Mucosa of rectum (tissue), 2 donors: ENCODE measurements at regions not wholly inside any gene's neighbourhood (a gene's known extent, or its start where the extent isn't known, plus 50 kb on each side); places are given as distances from the start of the nearest gene placed in this dataset.

Experiments
- H3K27ac ChIP-seq, 2 donors: one replicate each; pipeline ENCODE4 v1.7.0; 2013; ENCODE audit warnings: inconsistent platforms in 2 of 2, low read depth in 2 of 2, low read length in 2 of 2
- H3K27me3 ChIP-seq, 2 donors: one replicate each; pipeline ENCODE4 v1.7.0; 2013; ENCODE audit warnings: low read length in 2 of 2; ENCODE audit not compliant: control insufficient read depth in 2 of 2, insufficient read depth in 2 of 2
- H3K36me3 ChIP-seq, 2 donors: one replicate each; pipeline ENCODE4 v1.7.0; 2013; ENCODE audit warnings: low read length in 2 of 2; ENCODE audit not compliant: control insufficient read depth in 2 of 2, insufficient read depth in 2 of 2
- H3K4me1 ChIP-seq, 2 donors: one replicate each; pipeline ENCODE4 v1.7.0; 2013; ENCODE audit warnings: low read length in 2 of 2, mild to moderate bottlenecking in 1 of 2; ENCODE audit not compliant: control insufficient read depth in 2 of 2, insufficient read depth in 2 of 2
- H3K4me3 ChIP-seq, 2 donors: one replicate each; pipeline ENCODE4 v1.7.0; 2013; ENCODE audit warnings: low read length in 2 of 2
- H3K9ac ChIP-seq, 2 donors: one replicate each; pipeline ENCODE4 v1.7.0; 2013; ENCODE audit warnings: low read length in 2 of 2, low read depth in 1 of 2, mild to moderate bottlenecking in 1 of 2
- H3K9me3 ChIP-seq, 2 donors: one replicate each; pipeline ENCODE4 v1.7.0; 2013; ENCODE audit warnings: low read length in 2 of 2; ENCODE audit not compliant: control insufficient read depth in 2 of 2
- donor health status: healthy.
- donor health status: Normal muscosa, but diverticular disease.

DNA sequence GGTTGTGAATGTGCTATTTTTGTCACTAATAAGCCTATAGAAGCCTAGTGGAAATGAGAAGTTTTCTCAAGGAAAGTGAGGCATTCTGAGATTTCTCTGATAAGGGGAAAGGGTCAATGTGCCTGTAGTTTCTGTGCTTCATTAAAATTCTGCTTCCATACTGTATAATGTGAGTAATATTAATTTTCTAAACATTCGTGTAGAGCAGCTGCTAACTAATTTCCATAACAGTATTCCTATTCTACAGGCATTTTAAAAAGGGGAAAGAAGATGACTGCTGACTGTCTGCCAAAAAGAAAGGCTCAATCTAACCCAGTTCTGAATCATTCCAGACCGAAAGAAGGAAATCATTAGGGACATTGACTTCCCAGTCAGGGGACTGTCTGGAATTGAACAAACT is 293.3 kb upstream of the TMPO start:
- Histone ChIP-seq H3K4me1 (no peaks in the 10 kb centered on the region), H3K4me3 (no peak overlapping the region), H3K27me3 (no peaks in the 10 kb centered on the region), H3K9me3 (no peaks in the 10 kb centered on the region), H3K36me3 (no peaks in the 10 kb centered on the region), H3K27ac (no peak overlapping the region), H3K9ac (no peak overlapping the region)

DNA sequence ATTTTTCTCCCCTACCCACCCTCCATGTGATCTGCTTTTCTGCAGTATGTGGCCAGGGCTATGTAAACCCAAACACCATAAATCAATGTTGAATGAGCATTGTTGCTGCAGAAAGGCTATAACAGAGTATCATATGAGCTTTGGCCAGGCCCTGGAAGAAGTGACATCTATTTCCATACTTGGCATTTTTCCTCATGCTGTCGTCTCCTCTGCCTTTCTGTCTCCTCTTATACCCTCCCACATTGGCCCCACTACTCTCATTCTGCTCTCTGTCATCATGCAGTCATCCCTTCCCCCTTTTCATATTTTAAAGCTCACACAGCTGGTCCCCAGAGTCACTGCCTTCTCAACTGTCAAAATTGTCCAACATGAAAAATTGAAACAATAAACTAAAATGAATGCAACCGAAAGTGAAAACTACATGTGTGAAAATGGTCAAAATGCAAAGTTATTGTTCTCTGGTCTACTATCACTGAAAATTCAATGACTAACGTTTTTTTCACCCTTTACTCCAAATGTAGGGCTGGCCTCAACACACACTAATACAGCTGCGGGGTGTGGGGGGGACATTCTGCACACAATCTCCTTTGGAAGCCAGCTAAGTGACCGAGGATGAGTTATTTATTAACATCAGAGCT is 290.7 kb upstream of the TMPO start:
- H3K4me1 ChIP-seq: no peaks in the 10 kb centered on the region
- H3K27ac ChIP-seq: no peak overlapping the region
- no peaks in the 10 kb centered on the region for H3K36me3 ChIP-seq
- H3K9me3 ChIP-seq: no peaks in the 10 kb centered on the region
- no peak overlapping the region for H3K4me3 ChIP-seq
- H3K9ac ChIP-seq: no peak overlapping the region
- H3K27me3 ChIP-seq: no peaks in the 10 kb centered on the region

DNA sequence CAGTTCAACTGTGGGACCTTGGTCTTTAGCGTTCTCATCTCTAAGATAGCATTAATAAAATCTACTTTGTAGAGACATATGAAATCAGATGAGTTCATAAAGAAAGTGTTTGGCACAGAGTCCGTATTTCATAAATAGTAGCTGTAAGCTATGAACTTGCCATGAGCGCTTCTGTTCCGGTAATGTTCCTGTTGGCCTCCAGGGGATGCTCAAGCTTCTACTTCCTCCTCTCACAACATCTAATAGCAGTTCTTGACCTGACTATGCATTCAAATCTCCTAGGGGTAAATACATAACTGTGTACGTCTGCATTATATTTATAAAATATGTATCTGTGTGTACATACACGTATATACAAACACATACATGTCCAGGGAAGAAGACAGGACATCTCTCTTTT is 288.2 kb upstream of the TMPO start:
- H3K9ac ChIP-seq: no peak overlapping the region
- no peak overlapping the region for H3K27ac ChIP-seq
- no peaks in the 10 kb centered on the region for H3K36me3 ChIP-seq
- H3K4me3 ChIP-seq: no peak overlapping the region
- H3K9me3 ChIP-seq: no peaks in the 10 kb centered on the region
- no peaks in the 10 kb centered on the region for H3K4me1 ChIP-seq
- H3K27me3 ChIP-seq: no peaks in the 10 kb centered on the region

DNA sequence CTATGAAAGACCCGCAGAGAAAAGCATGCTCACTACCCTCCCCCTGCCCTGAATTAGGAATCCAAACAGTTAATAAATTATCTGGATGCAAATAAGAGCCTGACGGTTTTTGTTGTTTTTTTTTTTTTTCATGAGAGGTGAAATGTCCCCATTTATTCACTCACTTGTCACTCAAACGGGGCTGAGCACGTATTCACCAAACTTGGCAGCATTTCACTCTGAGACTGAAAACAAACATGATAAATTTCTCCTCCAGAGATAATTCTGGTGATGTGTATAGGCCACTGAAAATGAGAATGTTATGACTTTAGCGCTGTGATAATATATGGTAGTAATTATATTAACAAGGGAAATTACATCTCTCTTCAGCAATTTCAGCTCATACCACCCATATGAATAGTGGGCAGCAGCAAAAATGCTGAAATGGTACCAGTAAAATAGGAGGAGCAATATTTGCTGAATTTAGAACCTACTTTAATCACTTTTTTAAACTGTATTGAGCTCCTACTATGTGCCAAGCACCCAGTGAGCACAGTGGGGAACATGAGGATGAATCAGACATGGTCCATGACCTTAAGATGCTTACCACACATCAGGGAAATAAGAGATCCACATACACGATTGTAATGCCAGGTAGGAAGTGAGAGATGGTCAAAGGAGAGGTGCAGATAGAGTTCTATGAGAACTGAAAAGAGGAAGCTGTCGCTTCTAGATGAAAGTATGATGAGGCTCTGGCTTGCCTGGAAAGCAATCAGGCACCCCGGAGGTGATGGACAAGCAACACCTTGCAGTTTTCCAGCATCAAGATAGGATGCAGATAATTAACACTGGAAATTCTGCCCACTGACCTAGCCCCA is 286.5 kb upstream of the TMPO start:
- Histone ChIP-seq H3K9ac (no peak overlapping the region), H3K4me3 (no peak overlapping the region), H3K27ac (no peak overlapping the region), H3K27me3 (no peaks in the 10 kb centered on the region), H3K9me3 (no peaks in the 10 kb centered on the region), H3K4me1 (no peaks in the 10 kb centered on the region), H3K36me3 (no peaks in the 10 kb centered on the region)

DNA sequence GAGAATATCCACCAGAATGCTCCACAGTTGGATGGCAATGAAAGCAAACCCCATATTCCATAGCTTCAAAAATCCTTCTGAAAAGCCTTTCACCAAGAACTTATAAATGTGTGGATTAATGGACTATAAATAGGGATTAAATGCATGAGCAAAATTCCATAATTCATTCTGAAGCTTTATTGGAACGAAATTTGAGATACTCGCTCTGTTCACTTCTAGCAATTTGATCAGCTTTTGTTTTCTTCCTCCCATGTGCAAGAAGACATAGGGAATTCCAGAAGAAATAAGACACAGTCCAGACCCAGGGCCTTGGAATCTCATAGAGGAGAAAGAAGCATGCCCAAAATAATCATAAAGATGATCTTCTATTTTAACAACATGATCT is 285.9 kb upstream of the TMPO start:
- Histone ChIP-seq H3K4me1 (no peaks in the 10 kb centered on the region), H3K9me3 (no peaks in the 10 kb centered on the region), H3K27me3 (no peaks in the 10 kb centered on the region), H3K4me3 (no peak overlapping the region), H3K9ac (no peak overlapping the region), H3K27ac (no peak overlapping the region), H3K36me3 (no peaks in the 10 kb centered on the region)

DNA sequence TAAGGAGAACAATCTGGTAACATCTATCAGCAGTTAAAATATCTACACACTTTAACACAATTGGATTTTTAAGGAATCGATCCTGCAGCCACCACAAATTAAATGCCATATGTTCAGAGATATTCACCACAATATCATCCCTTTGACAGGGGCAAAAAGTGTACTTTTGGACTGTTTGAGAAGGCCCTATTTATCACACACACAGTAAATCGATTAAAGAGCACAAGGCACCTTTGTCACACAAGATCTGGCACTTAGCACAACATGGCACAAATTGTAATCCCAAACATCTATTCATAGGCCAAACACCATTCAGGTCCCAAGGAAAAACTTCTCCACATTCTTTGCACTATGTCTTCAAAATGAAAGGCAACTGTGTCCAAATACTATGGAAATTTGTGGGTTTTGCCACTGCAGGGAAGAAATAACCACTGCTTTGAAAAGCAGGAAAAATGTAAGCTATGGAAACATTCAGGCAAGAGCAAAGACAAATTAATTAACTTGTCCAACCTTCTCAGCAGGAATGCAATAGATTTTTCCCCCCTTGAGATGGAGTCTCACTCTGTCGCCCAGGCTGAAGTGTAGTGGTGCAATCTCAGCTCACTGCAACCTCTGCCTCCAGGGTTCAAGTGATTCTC is 282.5 kb upstream of the TMPO start:
- H3K4me1 ChIP-seq: no peaks in the 10 kb centered on the region
- H3K27me3 ChIP-seq: no peaks in the 10 kb centered on the region
- H3K27ac ChIP-seq: no peak overlapping the region
- no peaks in the 10 kb centered on the region for H3K9me3 ChIP-seq
- H3K36me3 ChIP-seq: no peaks in the 10 kb centered on the region
- H3K9ac ChIP-seq: no peak overlapping the region
- H3K4me3 ChIP-seq: no peak overlapping the region

DNA sequence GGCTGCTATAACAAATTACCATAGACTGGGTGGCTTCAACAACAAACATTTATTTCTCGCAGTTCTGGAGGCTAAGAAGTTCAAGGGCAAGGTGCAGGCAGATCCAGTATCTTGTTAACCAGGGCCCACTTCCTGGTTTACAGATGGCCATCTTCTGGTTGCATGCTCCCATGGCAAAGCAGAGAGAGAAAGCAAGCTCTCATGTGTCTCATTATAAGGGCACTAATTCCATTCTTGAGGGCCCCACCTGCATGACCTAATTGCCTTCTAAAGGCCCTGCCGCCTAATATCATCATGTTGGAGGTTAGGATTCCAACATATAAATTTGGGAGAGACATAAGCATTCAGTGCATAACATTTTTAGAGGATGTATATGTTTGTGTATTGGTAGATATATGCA is 280.1 kb upstream of the TMPO start:
- Histone ChIP-seq H3K4me1 (no peaks in the 10 kb centered on the region), H3K9me3 (no peaks in the 10 kb centered on the region), H3K9ac (no peak overlapping the region), H3K36me3 (no peaks in the 10 kb centered on the region), H3K27me3 (no peaks in the 10 kb centered on the region), H3K27ac (no peak overlapping the region), H3K4me3 (no peak overlapping the region)

DNA sequence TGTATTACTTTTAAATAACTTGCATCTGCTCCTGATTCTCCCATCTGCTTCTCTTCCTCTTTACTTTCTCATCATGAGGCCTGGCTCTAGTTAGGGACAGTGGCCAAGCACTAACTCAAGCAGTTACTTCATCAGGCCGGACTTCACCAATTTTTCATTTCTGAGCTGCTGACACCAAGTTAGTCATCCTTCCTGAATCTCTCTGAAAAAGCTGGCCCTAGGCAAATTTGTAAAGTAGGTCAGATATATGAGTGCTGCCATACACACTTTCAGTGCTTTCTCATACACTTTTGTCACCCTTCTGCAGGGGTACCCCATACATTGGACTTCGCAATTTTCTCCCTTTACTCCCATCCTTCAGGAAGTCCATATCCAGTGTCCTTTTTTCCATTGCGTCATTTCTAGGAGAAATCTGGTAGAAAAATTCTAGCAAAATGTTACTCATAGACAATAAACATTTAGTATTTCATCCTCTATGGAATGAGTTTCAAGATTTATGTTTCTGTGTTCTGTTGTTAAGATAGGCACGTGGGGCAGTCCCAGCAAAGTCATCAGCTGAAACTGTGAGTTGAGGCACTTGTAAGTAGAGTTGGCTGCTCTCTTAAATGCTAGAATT is 276.8 kb upstream of the TMPO start:
- Histone ChIP-seq H3K9me3 (no peaks in the 10 kb centered on the region), H3K4me3 (no peak overlapping the region), H3K9ac (no peak overlapping the region), H3K4me1 (no peaks in the 10 kb centered on the region), H3K27me3 (no peaks in the 10 kb centered on the region), H3K27ac (no peak overlapping the region), H3K36me3 (no peaks in the 10 kb centered on the region)

DNA sequence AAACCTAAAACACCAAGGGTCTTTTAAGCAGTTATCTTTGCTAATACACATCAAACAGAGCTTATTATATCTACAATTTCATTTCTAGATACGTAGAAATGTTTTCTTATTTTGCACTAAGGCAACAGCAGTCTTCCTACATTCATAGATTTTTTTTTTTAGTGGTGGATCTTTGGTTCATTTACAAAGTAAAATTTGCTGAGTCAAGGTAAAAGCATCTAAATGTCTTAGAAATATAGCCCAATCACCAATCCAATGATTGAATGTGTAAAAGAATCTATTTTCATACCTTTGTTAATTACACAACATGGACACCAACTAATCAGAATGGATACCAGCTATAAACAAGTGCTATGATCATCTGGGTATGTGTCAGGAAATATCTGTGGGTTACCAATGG is 272.2 kb upstream of the TMPO start:
- no peaks in the 10 kb centered on the region for H3K36me3 ChIP-seq

DNA sequence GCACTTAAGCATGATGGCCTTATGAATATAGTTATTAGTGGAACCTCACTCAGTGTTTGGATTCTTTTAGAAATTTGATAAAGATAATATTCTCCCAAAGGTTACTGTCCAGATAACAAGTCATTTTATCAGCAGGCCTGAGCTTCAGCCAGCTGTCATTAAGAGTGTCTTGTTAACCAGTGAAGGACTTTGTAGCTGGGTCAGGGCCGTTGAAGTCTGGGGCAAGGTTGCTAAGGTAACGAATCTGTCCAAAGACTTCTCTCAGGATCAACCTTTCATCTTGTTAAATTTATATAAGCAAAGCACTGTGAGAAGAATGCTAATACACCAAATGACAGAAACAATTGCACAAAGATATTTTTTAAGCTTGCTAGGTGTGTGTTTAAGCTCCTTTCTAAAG is 271.3 kb upstream of the TMPO start:
- H3K4me1 ChIP-seq: no peaks in the 10 kb centered on the region
- H3K27me3 ChIP-seq: no peaks in the 10 kb centered on the region
- H3K27ac ChIP-seq: no peak overlapping the region
- no peaks in the 10 kb centered on the region for H3K9me3 ChIP-seq
- H3K9ac ChIP-seq: no peak overlapping the region
- H3K36me3 ChIP-seq: no peaks in the 10 kb centered on the region
- no peak overlapping the region for H3K4me3 ChIP-seq

More for the DNA sequence above, 272.2 kb upstream of the TMPO start:
- Histone ChIP-seq H3K27me3 (no peaks in the 10 kb centered on the region), H3K27ac (no peak overlapping the region), H3K9me3 (no peaks in the 10 kb centered on the region), H3K9ac (no peak overlapping the region), H3K4me1 (no peaks in the 10 kb centered on the region), H3K4me3 (no peak overlapping the region)
